Ectodermal cell (in vitro differentiated cells): ENCODE measurements at regions not wholly inside any gene's neighbourhood (a gene's known extent, or its start where the extent isn't known, plus 50 kb on each side); places are given as distances from the start of the nearest gene placed in this dataset.

Source experiments
- H3K27ac ChIP-seq: 2 replicates; pipeline ENCODE4 v1.7.0; 2013; ENCODE audit warnings: mild to moderate bottlenecking, low read depth, low read length; ENCODE audit not compliant: insufficient read depth, poor library complexity, severe bottlenecking
- H3K27me3 ChIP-seq: 2 replicates; pipeline ENCODE4 v1.7.0; 2013; ENCODE audit warnings: mild to moderate bottlenecking, low read length; ENCODE audit not compliant: insufficient read depth, control insufficient read depth, poor library complexity, severe bottlenecking
- H3K36me3 ChIP-seq: one replicate; pipeline ENCODE4 v1.7.0; 2013; ENCODE audit warnings: low read length; ENCODE audit not compliant: control insufficient read depth, insufficient read depth
- H3K4me1 ChIP-seq: one replicate; pipeline ENCODE4 v1.7.0; 2013; ENCODE audit warnings: low read length; ENCODE audit not compliant: control insufficient read depth, insufficient read depth
- H3K4me3 ChIP-seq: 2 replicates; pipeline ENCODE4 v1.7.0; 2013; ENCODE audit warnings: low read depth, low read length, control low read depth; ENCODE audit not compliant: insufficient read depth
- H3K9me3 ChIP-seq: 2 replicates; pipeline ENCODE4 v1.7.0; 2013; ENCODE audit warnings: mild to moderate bottlenecking, low read length, moderate library complexity; ENCODE audit not compliant: control insufficient read depth
- WGBS, 2 experiments: methylation state at CpG; one replicate each; pipeline ENCODE4 v1.1.7; 2013; ENCODE audit warnings: missing lambda C conversion rate in 2 of 2; 5-methylcytosine and 5-hydroxymethylcytosine counted together

- Histone ChIP-seq H3K27ac (no peak overlapping the region), H3K36me3 (no peaks in the 10 kb centered on the region), H3K27me3 (no peaks in the 10 kb centered on the region), H3K9me3 (no peaks in the 10 kb centered on the region), H3K4me3 (no peak overlapping the region), H3K4me1 (no peaks in the 10 kb centered on the region)
- WGBS, 2 experiments: 90 to 96% methylated on average over 3 of the region's 3 CpGs
Observed at GRCh38 chr12:118746176-118746575, 235.2 kb upstream of the SRRM4 start.

- Histone ChIP-seq H3K27me3 (no peaks in the 10 kb centered on the region), H3K4me1 (no peaks in the 10 kb centered on the region), H3K4me3 (no peak overlapping the region), H3K36me3 (no peaks in the 10 kb centered on the region), H3K27ac (no peak overlapping the region), H3K9me3 (no peaks in the 10 kb centered on the region)
- 96% methylated on average over 1 of the region's 2 CpGs for WGBS, 2 experiments
Observed at GRCh38 chr12:118746960-118747359, 234.4 kb upstream of the SRRM4 start.

- no peak overlapping the region for H3K4me3 ChIP-seq
- H3K4me1 ChIP-seq: no peaks in the 10 kb centered on the region
- H3K27ac ChIP-seq: no peak overlapping the region
- H3K27me3 ChIP-seq: no peaks in the 10 kb centered on the region
- no peaks in the 10 kb centered on the region for H3K9me3 ChIP-seq
- no peaks in the 10 kb centered on the region for H3K36me3 ChIP-seq
Observed at GRCh38 chr12:118747771-118748170, 233.6 kb upstream of the SRRM4 start.

GRCh38 chr12:118748478-118749380 lies 232.6 kb upstream of the SRRM4 start:
- 92 to 93% methylated on average over 7 of the region's 7 CpGs for whole genome bisulfite sequencing, 2 experiments
- Histone ChIP-seq H3K27me3 (no peaks in the 10 kb centered on the region), H3K4me3 (no peak overlapping the region), H3K36me3 (no peaks in the 10 kb centered on the region), H3K27ac (no peak overlapping the region), H3K4me1 (no peaks in the 10 kb centered on the region), H3K9me3 (no peaks in the 10 kb centered on the region)

GRCh38 chr12:118749646-118750045 lies 231.7 kb upstream of the SRRM4 start:
- H3K27me3 ChIP-seq: no peaks in the 10 kb centered on the region
- no peak overlapping the region for H3K27ac ChIP-seq
- 75 to 80% methylated on average over 6 of the region's 6 CpGs for WGBS, 2 experiments
- no peak overlapping the region for H3K4me3 ChIP-seq
- H3K9me3 ChIP-seq: no peaks in the 10 kb centered on the region
- H3K4me1 ChIP-seq: no peaks in the 10 kb centered on the region
- H3K36me3 ChIP-seq: no peaks in the 10 kb centered on the region

GRCh38 chr12:118750666-118751065 lies 230.7 kb upstream of the SRRM4 start:
- Histone ChIP-seq H3K9me3 (no peaks in the 10 kb centered on the region), H3K36me3 (no peaks in the 10 kb centered on the region), H3K4me3 (no peak overlapping the region), H3K27ac (no peak overlapping the region), H3K4me1 (no peaks in the 10 kb centered on the region), H3K27me3 (peaks cover under 1% of the 10 kb centered on the region)
- WGBS, 2 experiments: 76 to 81% methylated on average over 2 of the region's 2 CpGs

- no peaks in the 10 kb centered on the region for H3K36me3 ChIP-seq
Observed at GRCh38 chr12:118751355-118751754, 230.0 kb upstream of the SRRM4 start.

GRCh38 chr12:118760623-118761022 lies 220.7 kb upstream of the SRRM4 start:
- Histone ChIP-seq H3K36me3 (no peaks in the 10 kb centered on the region), H3K4me3 (no peak overlapping the region), H3K4me1 (no peaks in the 10 kb centered on the region), H3K27me3 (peaks cover 3% of the 10 kb centered on the region), H3K27ac (no peak overlapping the region), H3K9me3 (no peaks in the 10 kb centered on the region)
- 90 to 100% methylated on average over 1 of the region's 1 CpG for WGBS, 2 experiments

More at GRCh38 chr12:118751355-118751754, 230.0 kb upstream of the SRRM4 start:
- no peak overlapping the region for H3K4me3 ChIP-seq
- peaks cover 3% of the 10 kb centered on the region for H3K27me3 ChIP-seq
- 100% methylated on average over 1 of the region's 1 CpG for WGBS, 2 experiments
- no peak overlapping the region for H3K27ac ChIP-seq
- no peaks in the 10 kb centered on the region for H3K4me1 ChIP-seq
- no peaks in the 10 kb centered on the region for H3K9me3 ChIP-seq

GRCh38 chr12:118763234-118763633 lies 218.1 kb upstream of the SRRM4 start:
- Histone ChIP-seq H3K4me3 (no peak overlapping the region), H3K4me1 (no peaks in the 10 kb centered on the region), H3K27me3 (no peaks in the 10 kb centered on the region), H3K9me3 (no peaks in the 10 kb centered on the region), H3K27ac (no peak overlapping the region), H3K36me3 (no peaks in the 10 kb centered on the region)
- 90% methylated on average over 1 of the region's 1 CpG for WGBS, 2 experiments

GRCh38 chr12:118773956-118774723 lies 207.2 kb upstream of the SRRM4 start:
- peak overlapping the region; percentile 32 for H3K4me3 ChIP-seq
- WGBS, 2 experiments: 17 to 19% methylated on average over 43 of the region's 43 CpGs
- no peaks in the 10 kb centered on the region for H3K36me3 ChIP-seq
- peaks cover 7% of the 10 kb centered on the region for H3K4me1 ChIP-seq
- peaks cover 8% of the 10 kb centered on the region for H3K27me3 ChIP-seq
- H3K27ac ChIP-seq: peak overlapping the region; percentile 38
- H3K9me3 ChIP-seq: no peaks in the 10 kb centered on the region
